ENCODE measurements at regions not wholly inside any gene's neighbourhood (a gene's known extent, or its start where the extent isn't known, plus 50 kb on each side); places are given as distances from the start of the nearest gene placed in this dataset.

- no peak for DNase-seq
- in situ Hi-C loops (cut with HindIII; ENCODE audit: low pct_ligation_motif_present, low sequenced_read_pairs), result no loop called here
- Histone ChIP-seq H3K4me3 (ENCODE audit: low read depth, low read length) (no peak overlapping the region), H3K27me3 (replicated peaks) (no peaks in the 10 kb centered on the region), H3K27ac (no peak overlapping the region), H3K36me3 (replicated peaks) (no peaks in the 10 kb centered on the region)
- no peak for TF ChIP-seq CTCF (IDR thresholded peaks at IDR 0.05; ENCODE audit: low read depth, low read length, missing control alignments)
Observed at GRCh38 chr12:111227476-111228420, 141.1 kb downstream of the PHETA1 start.

- H3K4me3 ChIP-seq (ENCODE audit: low read depth, low read length), result no peak overlapping the region
- no peaks in the 10 kb centered on the region for H3K27me3 ChIP-seq (replicated peaks)
- no peak for DNase-seq
- no peak overlapping the region for H3K27ac ChIP-seq
- no peaks in the 10 kb centered on the region for H3K36me3 ChIP-seq (replicated peaks)
- TF ChIP-seq CTCF (IDR thresholded peaks at IDR 0.05; ENCODE audit: low read depth, low read length, missing control alignments), result no peak
- in situ Hi-C loops (cut with HindIII; ENCODE audit: low pct_ligation_motif_present, low sequenced_read_pairs), result no loop called here
Observed at GRCh38 chr12:111226680-111227079, 142.2 kb downstream of the PHETA1 start.

GRCh38 chr12:111225307-111225706 is 143.6 kb downstream of the PHETA1 start:
- H3K4me3 ChIP-seq (ENCODE audit: low read depth, low read length), result no peak overlapping the region
- in situ Hi-C loops (cut with HindIII; ENCODE audit: low pct_ligation_motif_present, low sequenced_read_pairs), result no loop called here
- H3K27ac ChIP-seq, result no peak overlapping the region
- no peak for TF ChIP-seq CTCF (IDR thresholded peaks at IDR 0.05; ENCODE audit: low read depth, low read length, missing control alignments)
- H3K27me3 ChIP-seq (replicated peaks), result no peaks in the 10 kb centered on the region
- no peaks in the 10 kb centered on the region for H3K36me3 ChIP-seq (replicated peaks)
- no peak for DNase-seq

GRCh38 chr12:111224186-111225066 is 144.5 kb downstream of the PHETA1 start:
- no peak for DNase-seq
- Histone ChIP-seq H3K27me3 (replicated peaks) (no peaks in the 10 kb centered on the region), H3K4me3 (ENCODE audit: low read depth, low read length) (no peak overlapping the region), H3K36me3 (replicated peaks) (no peaks in the 10 kb centered on the region), H3K27ac (no peak overlapping the region)
- TF ChIP-seq CTCF (IDR thresholded peaks at IDR 0.05; ENCODE audit: low read depth, low read length, missing control alignments), result no peak
- in situ Hi-C loops (cut with HindIII; ENCODE audit: low pct_ligation_motif_present, low sequenced_read_pairs), result no loop called here

- no peak overlapping the region for H3K27ac ChIP-seq
- no peak for TF ChIP-seq CTCF (IDR thresholded peaks at IDR 0.05; ENCODE audit: low read depth, low read length, missing control alignments)
- H3K27me3 ChIP-seq (replicated peaks), result no peaks in the 10 kb centered on the region
- H3K36me3 ChIP-seq (replicated peaks), result no peaks in the 10 kb centered on the region
- in situ Hi-C loops (cut with HindIII; ENCODE audit: low pct_ligation_motif_present, low sequenced_read_pairs), result no loop called here
- DNase-seq, result no peak
- H3K4me3 ChIP-seq (ENCODE audit: low read depth, low read length), result no peak overlapping the region
Observed at GRCh38 chr12:111222523-111222922, 146.4 kb downstream of the PHETA1 start.

Measured in brain microvascular endothelial cell (primary cell).